ENCODE measurements at regions not wholly inside any gene's neighbourhood (a gene's known extent, or its start where the extent isn't known, plus 50 kb on each side); places are given as distances from the start of the nearest gene placed in this dataset.

- ATAC-seq: no peak
- no peak for DNase-seq (ENCODE audit: low spot score)
Observed at GRCh38 chr4:13316354-13316753, 167.8 kb downstream of the RAB28 start.

- DNase-seq (ENCODE audit: low spot score) (no peak), ATAC-seq (peak; percentile 61)
Observed at GRCh38 chr4:13313856-13314255, 170.3 kb downstream of the RAB28 start.

GRCh38 chr4:13312264-13312663 is 171.9 kb downstream of the RAB28 start:
- no peak for ATAC-seq
- no peak for DNase-seq (ENCODE audit: low spot score)

DNA sequence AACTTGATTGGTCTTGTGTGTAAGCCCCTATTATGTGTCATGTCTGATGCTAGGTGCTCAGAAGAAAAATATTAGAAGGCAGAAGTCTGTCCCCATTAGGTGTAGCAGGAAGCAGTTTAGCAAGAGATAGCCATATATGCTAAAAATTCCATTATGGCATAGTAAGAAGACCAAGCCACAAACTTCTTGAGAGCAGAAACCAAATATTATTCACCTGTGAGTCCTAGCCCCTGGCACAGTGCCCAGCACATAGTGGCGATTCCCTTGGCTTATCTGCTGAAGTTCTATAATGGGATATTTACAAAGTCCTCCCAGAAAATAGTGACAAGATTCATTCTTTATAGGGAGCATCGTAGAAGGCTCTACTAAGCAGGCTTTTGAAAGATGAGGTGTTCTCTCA is 174.4 kb downstream of the RAB28 start:
- ATAC-seq (no peak), DNase-seq (ENCODE audit: low spot score) (no peak)

DNA sequence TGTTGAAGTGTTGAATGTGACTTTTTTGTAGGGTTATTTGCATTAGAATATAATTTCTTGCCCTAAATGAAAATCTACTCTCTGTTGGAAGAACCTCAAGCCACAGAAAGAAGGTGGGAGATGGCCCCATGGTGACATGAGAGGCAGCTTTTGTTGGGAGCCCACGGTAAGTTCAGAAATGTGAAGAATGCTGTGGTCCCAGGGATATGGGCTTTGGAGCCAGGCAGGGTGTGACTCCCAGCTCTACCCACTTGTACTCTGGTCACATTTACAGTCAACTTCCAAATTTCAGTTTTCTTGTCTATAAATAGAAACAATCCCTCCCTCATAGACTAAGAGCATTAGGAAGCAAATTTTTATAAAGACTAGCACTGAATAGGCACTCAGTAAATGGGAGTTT is 177.8 kb downstream of the RAB28 start:
- ATAC-seq (no peak), DNase-seq (ENCODE audit: low spot score) (no peak)

- no peak for ATAC-seq
Observed at GRCh38 chr4:13302876-13303275, 181.3 kb downstream of the RAB28 start.

DNA sequence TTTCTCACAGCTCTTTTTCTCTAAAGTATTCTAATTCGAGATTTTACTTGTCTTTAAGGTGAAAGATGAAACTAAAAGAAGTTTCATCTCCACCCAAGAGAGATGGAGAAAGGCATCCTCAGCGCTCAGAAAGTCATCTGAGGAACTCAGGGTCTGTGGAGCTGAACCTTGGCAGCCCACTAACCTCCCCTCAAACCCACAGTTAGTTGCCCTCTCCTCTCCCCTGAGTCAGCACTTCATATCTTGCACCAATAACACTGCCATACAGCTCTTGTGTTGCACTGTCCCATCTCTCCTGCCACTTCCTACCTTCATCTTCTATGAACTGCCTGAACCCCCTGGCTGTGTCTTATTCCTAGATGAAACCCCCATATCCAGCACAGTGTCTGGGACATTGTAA is 184.8 kb downstream of the RAB28 start:
- no peak for ATAC-seq
- DNase-seq (ENCODE audit: low spot score): no peak

More at GRCh38 chr4:13302876-13303275, 181.3 kb downstream of the RAB28 start:
- no peak for DNase-seq (ENCODE audit: low spot score)

DNA sequence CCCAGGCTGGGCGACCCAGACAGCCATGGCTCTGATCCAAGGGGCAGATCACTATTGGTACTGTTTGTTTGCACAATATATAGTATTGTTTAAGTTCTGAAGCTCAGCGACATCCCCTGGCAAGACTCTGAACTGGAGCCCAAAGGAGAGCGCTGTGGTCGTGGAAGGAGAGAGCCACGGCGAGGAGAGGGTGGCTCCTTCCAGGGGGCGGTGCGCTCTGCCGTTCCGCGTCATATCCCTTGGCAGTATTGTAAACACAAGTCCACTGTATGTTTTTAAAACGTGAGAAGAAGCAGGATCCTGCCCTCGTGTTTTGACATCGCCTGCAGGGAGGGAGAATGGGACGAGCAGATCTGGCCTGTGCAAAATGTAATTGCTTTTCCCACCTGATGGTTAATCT is 185.5 kb downstream of the RAB28 start:
- ATAC-seq (no peak), DNase-seq (ENCODE audit: low spot score) (no peak)

GRCh38 chr4:13296986-13297385 is 187.2 kb downstream of the RAB28 start:
- ATAC-seq (no peak), DNase-seq (ENCODE audit: low spot score) (no peak)

DNA sequence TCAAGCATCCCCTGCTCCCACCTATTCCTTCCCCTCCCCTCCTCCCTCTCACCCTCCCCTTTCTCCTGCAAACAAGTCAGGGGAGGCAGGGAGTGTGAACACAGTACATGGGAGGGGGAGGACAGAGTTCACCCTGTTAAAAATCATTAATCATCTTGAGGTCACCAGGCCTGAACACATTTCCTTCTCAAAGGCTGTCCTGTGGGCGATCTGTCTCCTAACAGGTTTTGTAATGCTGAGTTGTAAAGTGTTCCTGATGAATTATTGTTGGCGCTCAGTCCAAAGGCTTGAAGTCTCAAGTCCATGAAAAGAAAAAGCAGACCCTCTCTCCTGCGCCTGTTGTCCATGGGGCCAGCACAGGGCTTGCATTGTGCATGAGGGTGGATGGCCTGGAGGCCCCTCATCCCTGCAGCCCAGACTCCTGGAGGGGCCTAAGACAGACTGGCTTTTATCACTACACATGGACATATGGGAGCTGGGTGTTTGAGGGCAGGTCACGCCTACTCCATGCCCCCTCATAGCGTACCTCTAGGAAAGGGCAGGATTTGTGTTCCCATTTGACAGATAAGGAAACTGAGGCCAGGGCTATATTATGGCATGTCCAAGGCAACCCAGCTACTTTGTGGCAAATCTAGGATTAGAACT is 189.1 kb downstream of the RAB28 start:
- ATAC-seq (no peak), DNase-seq (ENCODE audit: low spot score) (no peak)

DNA sequence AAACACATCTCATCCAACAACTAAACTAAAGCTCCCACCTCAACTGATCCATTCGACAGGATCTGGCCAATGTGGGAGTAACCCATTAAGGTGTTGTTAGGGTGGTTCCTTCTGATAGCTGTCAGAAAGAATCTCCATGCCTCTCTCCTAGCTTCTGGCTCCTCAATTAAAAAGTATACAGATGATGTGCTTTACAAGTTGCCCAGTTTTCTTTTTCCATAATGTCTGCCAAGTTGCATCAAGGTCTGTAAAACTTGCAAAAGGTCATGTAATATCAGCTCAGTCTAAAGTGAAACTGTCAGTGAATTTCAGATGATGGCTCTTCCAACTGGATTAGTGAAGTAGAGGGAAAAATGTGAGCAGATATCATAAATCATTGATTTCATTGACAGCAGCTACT is 191.8 kb downstream of the RAB28 start:
- no peak for DNase-seq (ENCODE audit: low spot score)
- no peak for ATAC-seq

- ATAC-seq (no peak), DNase-seq (ENCODE audit: low spot score) (no peak)
Observed at GRCh38 chr4:13289391-13289790, 194.7 kb downstream of the RAB28 start.

GRCh38 chr4:13285336-13285735 is 198.8 kb downstream of the RAB28 start:
- DNase-seq (ENCODE audit: low spot score) (no peak), ATAC-seq (no peak)

- DNase-seq (ENCODE audit: low spot score) (no peak), ATAC-seq (no peak)
Observed at GRCh38 chr4:13284932-13285331, 199.2 kb downstream of the RAB28 start.

DNA sequence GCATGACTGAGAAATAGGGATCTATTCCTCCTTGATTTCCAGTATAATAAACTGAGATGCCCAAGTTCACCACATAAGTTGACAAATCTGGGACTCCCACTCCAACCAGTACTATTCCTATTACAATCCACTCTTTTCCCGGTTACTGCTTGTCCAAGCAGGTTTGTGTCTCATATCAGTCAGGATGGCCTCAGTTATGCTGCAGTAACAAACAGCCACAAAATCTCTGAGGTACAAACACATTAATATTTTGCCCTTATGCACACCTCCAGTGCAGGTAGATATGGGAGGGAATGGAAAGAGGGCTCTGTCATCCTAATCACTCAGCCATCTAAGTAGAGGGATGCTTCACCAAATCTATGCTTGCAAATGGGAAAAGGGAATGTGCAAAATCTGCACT is 207.8 kb downstream of the RAB28 start:
- no peak for ATAC-seq
- no peak for DNase-seq (ENCODE audit: low spot score)

- ATAC-seq (no peak), DNase-seq (ENCODE audit: low spot score) (no peak)
Observed at GRCh38 chr4:13268703-13269102, 215.4 kb downstream of the RAB28 start.

GRCh38 chr4:13268165-13268564 is 216.0 kb downstream of the RAB28 start:
- no peak for DNase-seq (ENCODE audit: low spot score)

GRCh38 chr4:13267091-13267490 is 217.0 kb downstream of the RAB28 start:
- ATAC-seq (no peak), DNase-seq (ENCODE audit: low spot score) (no peak)

More at GRCh38 chr4:13268165-13268564, 216.0 kb downstream of the RAB28 start:
- ATAC-seq: no peak

- DNase-seq (ENCODE audit: low spot score): no peak
- ATAC-seq: no peak
Observed at GRCh38 chr4:13266687-13267086, 217.5 kb downstream of the RAB28 start.

DNA sequence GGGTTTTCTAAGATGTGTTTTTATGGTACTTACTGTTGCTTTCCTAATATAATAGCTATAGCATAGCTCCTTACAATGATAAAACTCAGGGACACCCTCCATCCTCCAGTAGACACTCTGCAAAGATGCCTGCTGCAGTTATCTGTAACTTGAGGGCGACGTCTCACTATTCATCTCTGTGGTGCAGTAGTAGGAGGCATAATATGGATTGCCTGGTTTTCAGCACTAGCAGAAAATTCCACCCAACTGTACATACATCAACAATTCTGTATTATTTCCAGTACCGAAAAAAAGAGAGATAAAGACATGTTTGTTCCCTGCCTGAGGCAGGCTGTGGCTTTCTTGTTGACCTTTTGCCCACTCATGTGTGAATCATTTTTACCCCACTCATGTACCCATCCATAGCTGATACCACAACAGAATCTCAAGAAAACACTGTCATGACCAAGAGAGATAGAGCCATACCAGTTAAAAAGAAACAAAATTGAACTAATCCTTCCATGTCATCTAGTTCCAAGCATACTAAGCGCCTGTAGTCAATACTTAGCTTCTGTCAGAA is 220.1 kb downstream of the RAB28 start:
- ATAC-seq (no peak), DNase-seq (ENCODE audit: low spot score) (no peak)

- ATAC-seq (no peak), DNase-seq (ENCODE audit: low spot score) (no peak)
Observed at GRCh38 chr4:13262816-13263215, 221.3 kb downstream of the RAB28 start.

DNA sequence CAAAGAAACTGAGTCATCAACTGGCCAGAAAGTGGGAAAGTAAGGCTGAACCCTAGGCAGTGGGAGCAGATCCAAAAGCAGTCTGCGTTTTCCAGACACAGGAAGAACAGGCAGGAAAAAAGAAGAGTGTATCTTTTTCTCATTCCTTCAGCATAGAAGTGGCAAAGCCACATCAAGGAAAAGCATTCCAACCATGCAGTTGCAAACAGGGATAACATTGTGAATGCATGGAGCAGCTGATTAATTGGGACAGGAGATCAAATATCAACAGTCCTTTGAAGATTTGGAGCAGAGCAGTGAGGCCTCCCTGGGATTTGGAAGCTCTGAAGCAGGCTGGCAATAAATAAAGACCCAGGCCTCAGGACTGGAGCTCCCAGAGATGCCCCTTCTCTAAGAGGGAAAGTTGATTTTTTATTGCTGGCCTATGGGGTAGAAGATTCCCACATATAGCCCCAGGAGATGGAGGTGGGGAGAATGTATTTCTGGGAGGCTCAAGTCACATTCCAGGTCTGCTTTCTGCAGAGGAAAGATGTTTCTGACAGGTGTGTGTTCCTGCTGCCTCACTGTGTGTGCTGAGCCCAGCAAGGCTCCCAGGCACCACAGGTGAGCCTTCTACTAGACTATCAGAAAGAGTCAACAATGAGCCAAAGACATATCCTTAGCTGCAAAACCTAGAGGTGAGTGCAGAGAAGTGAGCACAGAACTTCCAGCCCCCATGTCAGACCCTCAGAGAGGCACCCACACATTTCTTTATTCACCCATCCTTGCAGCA is 222.5 kb downstream of the RAB28 start:
- no peak for DNase-seq (ENCODE audit: low spot score)

More for the DNA sequence above, 222.5 kb downstream of the RAB28 start:
- ATAC-seq: no peak
